ENCODE measurements at regions not wholly inside any gene's neighbourhood (a gene's known extent, or its start where the extent isn't known, plus 50 kb on each side); places are given as distances from the start of the nearest gene placed in this dataset.
"Not testable (repeated sequence)": the region's sequence is repeated elsewhere in the genome, so short reads cannot be mapped to it uniquely, and the experiment has no call there.

DNA sequence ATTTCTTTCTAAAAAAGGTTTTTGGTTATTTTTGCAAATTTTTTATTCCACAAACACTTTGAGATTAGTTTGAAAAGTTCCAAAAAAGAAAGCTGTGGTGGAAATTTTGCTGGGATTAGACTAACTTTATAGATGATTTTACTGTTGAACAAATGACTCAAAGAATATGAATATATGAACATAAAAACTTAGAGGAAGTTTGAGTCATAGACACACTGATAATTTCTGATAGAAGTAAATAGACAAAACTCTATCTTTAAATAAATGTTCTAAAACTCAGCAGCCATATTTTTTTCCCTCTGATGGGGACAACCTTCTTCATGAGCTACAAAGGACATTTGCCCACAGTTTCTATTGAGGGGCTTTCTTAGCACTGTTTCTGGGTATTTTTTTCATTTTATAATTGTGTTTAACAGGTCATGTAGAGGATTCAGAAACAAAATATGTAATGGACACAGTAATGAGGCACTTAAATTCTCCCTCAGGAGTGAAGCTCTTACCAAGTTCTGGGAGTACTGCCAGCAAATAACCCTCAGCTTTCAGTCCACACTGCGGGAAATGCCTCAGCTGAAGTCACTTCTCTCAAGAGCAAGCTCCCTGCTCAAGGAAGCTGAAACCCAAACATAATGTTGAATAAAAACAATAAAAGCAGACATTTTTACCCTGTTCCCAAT, 157.6 kb downstream of the NFKBIZ start:
- H3K27ac Mint-ChIP-seq (ENCODE audit: unreplicated experiment) = no peak overlapping the region
- no peaks in the 10 kb centered on the region for H3K36me3 Mint-ChIP-seq (ENCODE audit: low read depth, unreplicated experiment)
- no peak for DNase-seq (ENCODE audit: low spot score)
- H3K4me1 Mint-ChIP-seq (ENCODE audit: unreplicated experiment) = no peaks in the 10 kb centered on the region
- no peaks in the 10 kb centered on the region for H3K9me3 Mint-ChIP-seq (ENCODE audit: unreplicated experiment)
- TF ChIP-seq, protein P1, sequence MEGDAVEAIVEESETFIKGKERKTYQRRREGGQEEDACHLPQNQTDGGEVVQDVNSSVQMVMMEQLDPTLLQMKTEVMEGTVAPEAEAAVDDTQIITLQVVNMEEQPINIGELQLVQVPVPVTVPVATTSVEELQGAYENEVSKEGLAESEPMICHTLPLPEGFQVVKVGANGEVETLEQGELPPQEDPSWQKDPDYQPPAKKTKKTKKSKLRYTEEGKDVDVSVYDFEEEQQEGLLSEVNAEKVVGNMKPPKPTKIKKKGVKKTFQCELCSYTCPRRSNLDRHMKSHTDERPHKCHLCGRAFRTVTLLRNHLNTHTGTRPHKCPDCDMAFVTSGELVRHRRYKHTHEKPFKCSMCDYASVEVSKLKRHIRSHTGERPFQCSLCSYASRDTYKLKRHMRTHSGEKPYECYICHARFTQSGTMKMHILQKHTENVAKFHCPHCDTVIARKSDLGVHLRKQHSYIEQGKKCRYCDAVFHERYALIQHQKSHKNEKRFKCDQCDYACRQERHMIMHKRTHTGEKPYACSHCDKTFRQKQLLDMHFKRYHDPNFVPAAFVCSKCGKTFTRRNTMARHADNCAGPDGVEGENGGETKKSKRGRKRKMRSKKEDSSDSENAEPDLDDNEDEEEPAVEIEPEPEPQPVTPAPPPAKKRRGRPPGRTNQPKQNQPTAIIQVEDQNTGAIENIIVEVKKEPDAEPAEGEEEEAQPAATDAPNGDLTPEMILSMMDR (IDR thresholded peaks at IDR 0.05; ENCODE audit: unreplicated experiment) = no peak
- no peaks in the 10 kb centered on the region for H3K27me3 Mint-ChIP-seq (ENCODE audit: unreplicated experiment)
- no peak overlapping the region for H3K4me3 Mint-ChIP-seq (ENCODE audit: unreplicated experiment)

DNA sequence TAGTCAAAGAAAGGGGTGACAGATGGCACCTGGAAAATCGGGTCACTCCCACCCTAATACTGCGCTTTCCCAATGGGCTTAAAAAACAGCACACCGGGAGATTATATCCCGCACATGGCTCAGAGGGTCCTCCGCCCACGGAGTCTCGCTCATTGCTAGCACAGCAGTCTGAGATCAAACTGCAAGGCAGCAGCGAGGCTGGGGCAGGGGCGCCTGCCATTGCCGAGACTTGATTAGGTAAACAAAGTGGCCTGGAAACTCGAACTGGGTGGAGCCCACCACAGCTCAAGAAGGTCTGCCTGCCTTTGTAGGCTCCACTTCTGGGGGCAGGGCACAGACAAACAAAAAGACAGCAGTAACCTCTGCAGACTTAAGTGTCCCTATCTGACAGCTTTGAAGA, 159.1 kb downstream of the NFKBIZ start:
- not testable (repeated sequence) for H3K4me1 Mint-ChIP-seq (ENCODE audit: unreplicated experiment); H3K9me3 Mint-ChIP-seq (ENCODE audit: unreplicated experiment); H3K27me3 Mint-ChIP-seq (ENCODE audit: unreplicated experiment); H3K36me3 Mint-ChIP-seq (ENCODE audit: low read depth, unreplicated experiment); DNase-seq (ENCODE audit: low spot score); H3K4me3 Mint-ChIP-seq (ENCODE audit: unreplicated experiment); H3K27ac Mint-ChIP-seq (ENCODE audit: unreplicated experiment)

DNA sequence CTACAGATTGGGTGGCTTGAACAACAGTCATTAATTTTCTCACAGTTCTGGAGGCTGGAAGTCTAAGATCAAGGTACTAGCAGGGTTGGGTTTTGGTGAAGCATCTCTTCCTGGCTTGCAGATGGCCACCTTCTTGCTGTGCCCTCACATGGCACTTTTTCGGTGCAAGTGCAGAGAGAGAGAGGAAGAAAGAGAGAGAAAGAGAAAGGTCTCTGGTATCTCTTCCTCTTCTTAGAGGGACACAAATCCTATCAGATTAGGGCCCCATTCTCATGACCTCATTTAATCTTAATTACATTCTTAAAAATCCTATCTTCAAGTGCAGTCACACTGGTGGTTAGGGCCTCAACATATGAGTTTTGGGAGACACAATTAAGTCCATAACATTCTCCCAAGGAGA, 167.1 kb downstream of the NFKBIZ start:
- TF ChIP-seq, protein P1 (IDR thresholded peaks at IDR 0.05; ENCODE audit: unreplicated experiment) = no peak
- Mint-ChIP-seq H3K27me3 (ENCODE audit: unreplicated experiment) (no peaks in the 10 kb centered on the region), H3K36me3 (ENCODE audit: low read depth, unreplicated experiment) (no peaks in the 10 kb centered on the region), H3K9me3 (ENCODE audit: unreplicated experiment) (no peaks in the 10 kb centered on the region), H3K4me1 (ENCODE audit: unreplicated experiment) (no peaks in the 10 kb centered on the region), H3K4me3 (ENCODE audit: unreplicated experiment) (no peak overlapping the region), H3K27ac (ENCODE audit: unreplicated experiment) (no peak overlapping the region)
- no peak for DNase-seq (ENCODE audit: low spot score)

DNA sequence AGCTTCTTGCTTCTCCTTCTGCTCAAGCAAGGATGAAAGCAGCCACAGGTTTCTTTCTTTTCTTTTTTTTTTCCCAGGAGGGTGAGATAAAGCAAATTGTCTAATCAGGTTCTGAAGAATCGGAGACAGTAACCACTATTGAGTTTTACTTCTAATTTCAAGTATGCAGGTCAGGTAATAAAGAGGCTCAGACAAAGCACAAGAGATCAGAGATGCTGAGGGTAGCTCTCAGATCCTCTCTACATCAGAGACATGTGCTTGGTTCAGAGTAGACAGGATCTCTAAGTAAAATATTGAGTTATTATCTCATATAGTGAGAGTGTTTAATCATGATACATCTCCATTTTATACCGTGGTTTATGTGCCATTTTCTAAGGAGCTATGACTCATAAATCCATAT, 168.5 kb downstream of the NFKBIZ start:
- H3K4me3 Mint-ChIP-seq (ENCODE audit: unreplicated experiment) = no peak overlapping the region
- TF ChIP-seq, protein P1 (IDR thresholded peaks at IDR 0.05; ENCODE audit: unreplicated experiment) = no peak
- H3K9me3 Mint-ChIP-seq (ENCODE audit: unreplicated experiment) = no peaks in the 10 kb centered on the region

DNA sequence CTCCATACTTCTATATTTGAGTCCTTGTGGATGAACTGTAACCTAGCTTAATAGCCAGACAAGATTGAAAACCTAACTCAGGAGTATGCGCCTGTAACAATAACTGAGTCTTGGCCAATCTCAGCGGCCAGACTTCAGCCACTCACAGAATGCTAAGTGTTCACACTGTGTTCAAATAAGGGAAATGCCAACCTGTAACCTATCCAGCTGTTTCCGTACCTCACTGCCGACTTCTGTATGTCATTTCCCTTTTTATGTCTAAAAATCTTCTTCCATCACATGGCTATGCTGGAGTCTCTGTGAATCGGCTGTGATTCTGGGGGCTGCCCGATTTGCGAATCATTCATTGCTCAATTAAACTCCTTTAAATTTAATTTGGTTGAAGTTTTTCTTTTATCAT, 169.2 kb downstream of the NFKBIZ start:
- H3K36me3 Mint-ChIP-seq (ENCODE audit: low read depth, unreplicated experiment) = no peaks in the 10 kb centered on the region
- no peak overlapping the region for H3K27ac Mint-ChIP-seq (ENCODE audit: unreplicated experiment)
- no peaks in the 10 kb centered on the region for H3K27me3 Mint-ChIP-seq (ENCODE audit: unreplicated experiment)
- no peaks in the 10 kb centered on the region for H3K9me3 Mint-ChIP-seq (ENCODE audit: unreplicated experiment)
- H3K4me3 Mint-ChIP-seq (ENCODE audit: unreplicated experiment) = no peak overlapping the region
- H3K4me1 Mint-ChIP-seq (ENCODE audit: unreplicated experiment) = no peaks in the 10 kb centered on the region
- TF ChIP-seq, protein P1 (IDR thresholded peaks at IDR 0.05; ENCODE audit: unreplicated experiment) = no peak
- DNase-seq (ENCODE audit: low spot score) = no peak

More for the DNA sequence above, 168.5 kb downstream of the NFKBIZ start:
- DNase-seq (ENCODE audit: low spot score) = no peak
- Mint-ChIP-seq H3K36me3 (ENCODE audit: low read depth, unreplicated experiment) (no peaks in the 10 kb centered on the region), H3K27me3 (ENCODE audit: unreplicated experiment) (no peaks in the 10 kb centered on the region), H3K4me1 (ENCODE audit: unreplicated experiment) (no peaks in the 10 kb centered on the region), H3K27ac (ENCODE audit: unreplicated experiment) (no peak overlapping the region)
